ENCODE measurements at regions not wholly inside any gene's neighbourhood (a gene's known extent, or its start where the extent isn't known, plus 50 kb on each side); places are given as distances from the start of the nearest gene placed in this dataset.

DNA sequence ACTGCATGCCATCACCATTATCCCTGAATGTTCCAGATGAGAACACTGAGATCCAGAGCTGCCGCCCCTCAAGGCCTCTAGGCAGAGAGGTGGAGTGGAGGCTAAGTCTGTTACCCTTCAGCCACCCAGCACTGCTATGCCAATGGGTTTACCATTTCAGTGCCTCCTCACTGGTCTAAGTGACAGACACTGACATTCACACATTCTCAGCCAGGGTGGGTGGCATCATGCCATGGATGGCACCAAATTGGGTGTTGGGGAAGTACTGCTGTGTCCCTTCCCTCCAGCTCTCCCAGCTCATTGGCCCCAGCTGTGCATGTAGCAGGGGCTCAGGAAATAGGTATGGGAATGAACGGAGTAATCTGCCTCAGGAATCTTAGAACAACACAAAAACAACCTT lies 96.8 kb upstream of the PLET1 start:
- DNase-seq, result no peak

DNA sequence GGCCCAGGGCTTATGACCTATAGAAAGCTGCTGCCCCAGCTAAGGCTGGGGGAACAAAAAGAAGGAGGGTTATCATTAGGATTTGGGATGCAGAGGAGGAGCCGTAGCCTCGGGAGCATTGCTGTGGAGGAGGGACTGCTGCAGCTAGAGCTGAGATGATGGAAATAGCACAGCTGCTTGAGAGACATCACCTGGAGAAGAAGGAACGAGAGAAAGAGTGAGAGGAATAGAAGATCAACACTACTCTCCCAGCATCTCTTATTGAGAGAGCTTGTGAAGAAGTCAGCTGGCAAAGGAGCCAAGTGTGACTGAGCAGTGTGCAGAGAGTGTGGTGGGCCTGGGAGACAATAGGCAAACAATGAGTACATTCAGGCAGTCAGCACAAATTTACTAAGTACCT lies 100.7 kb upstream of the PLET1 start:
- DNase-seq, result no peak

DNA sequence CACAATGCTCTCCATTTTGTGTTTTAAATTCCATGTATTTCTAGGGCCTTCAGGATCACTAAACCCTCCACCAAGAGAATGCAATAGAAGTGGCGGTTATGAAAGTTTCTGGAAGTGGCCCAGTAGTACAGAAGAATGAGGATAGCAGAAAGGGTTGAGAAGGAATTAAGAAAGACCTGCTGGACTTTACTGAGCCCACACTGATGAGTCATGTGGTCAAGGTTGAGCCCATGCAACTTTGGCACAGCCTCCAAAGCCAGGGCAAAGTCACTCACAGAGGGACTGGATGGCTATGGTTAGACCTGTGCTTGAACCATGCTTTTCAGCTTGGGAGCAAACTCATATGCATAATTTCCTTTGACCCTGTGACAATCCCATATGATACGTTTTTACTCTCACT lies 102.9 kb upstream of the PLET1 start:
- DNase-seq, result no peak

DNA sequence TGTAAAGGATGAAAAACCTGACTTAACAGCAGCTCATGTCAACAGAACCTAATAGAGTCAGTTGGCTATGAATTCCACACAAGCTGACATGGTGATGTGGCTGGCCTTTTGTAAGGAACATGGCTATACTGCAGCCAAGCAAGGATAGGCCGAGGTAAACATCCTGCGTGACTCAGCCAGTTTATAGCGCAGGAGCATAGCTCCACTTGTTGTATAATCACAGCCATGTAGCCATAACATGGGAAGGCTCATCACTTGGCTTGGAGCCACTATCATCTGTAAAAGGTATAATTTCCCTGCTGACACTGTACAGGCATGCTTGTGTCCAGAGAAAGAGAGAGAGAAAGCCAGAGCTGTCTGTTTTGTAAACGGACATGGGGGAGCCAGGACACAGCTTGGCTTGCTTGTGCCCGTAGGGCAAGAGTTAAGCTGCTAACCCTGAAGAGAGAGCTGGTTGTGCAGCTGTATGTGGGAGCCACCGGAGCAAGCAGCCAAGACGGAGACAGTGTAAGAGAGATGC lies 104.4 kb upstream of the PLET1 start:
- DNase-seq, result no peak

DNA sequence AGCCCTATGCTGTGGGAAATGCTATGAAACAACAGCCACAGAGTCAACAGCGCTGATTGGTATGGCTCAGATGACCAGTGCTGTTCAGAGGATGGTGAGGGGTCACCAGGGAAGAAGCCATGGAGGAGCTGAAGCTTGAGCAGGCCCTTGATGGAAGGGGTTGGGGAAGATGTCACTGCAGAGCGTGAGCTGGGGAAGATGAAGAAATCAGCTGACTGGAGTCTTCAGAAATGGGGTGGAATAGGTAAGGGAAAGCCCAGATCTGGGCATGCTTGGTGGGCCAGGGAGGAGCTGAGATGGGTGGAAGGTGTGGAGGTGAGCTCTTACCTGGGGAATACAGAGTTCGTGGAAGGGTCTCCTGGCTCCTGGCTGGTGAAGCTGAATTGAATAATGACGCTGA lies 105.4 kb upstream of the PLET1 start:
- no peak for DNase-seq

DNA sequence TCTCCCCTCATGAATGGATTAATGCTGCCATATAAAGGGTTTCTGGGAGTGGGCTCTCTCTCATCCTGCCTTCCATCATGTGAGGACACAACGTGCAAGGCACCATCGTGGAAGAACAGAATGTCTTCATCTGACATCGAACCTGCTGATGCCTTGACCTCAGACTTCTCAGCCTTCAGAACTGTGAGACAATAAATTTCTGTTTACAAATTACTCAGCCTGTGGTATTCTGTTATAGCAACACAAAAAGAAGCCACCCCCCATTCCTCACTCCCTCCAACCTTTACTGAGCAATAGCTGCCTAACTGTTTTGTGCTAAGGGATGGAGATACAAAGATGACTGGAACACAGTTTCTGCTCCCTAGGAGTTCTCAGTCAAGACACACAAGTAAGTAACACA lies 106.1 kb upstream of the PLET1 start:
- no peak for DNase-seq

DNA sequence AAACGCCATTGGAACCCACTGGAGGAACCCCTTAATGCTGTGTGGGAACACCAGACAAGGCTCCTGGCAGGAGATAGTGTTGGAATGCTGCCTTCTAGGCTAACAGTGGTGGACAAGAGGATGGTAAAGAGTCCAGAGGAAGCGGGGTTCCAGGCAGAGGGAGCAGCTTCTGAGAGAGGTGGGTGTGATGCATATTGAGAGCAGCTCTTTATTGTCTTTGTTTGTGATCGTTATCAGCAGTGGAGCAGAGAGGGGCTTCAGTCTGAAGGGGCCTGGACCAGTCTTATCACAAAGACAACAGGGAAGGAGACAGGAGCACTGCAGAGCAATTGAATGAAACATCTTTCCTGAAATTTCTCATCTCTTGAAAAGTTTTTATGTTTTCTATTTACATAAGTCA lies 106.8 kb upstream of the PLET1 start:
- no peak for DNase-seq

DNA sequence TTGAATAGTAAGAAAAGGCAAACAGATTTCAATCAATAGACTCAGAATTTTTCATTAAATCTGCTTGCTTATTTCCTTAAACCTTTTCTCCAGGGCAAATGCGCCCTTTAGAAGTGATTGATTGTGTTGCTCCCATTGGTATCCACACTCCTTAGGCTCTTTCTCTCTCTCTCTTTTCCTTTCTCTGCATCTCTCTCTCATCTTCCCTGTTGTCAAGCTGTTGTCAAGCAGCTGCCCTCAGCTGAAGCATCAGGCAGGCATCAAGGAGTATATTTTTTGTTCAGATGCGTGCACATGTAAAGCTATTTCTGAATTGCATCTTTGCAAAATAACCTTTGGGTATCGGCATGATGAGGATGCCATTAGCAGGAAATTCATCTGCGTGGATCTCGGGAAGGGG lies 107.2 kb upstream of the PLET1 start:
- no peak for DNase-seq

DNA sequence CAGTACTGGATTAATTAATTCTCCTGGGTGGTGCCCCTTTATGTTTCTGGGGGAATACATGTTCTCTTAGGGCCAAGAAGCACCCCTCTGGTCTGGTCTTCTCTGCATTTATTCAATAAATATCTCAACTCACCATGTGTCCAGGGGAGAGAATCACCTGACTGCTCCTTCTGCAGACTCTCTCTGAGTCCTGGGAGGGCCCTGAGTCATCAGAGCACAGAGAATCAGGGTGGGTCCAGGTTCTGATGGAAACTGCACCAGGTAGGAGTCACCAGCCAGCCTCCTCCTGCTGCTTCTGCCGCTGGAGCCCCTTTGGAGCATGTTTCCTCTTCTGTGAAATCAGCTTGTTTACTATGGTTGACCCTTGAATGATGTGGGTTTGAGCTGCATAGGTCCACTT lies 107.7 kb upstream of the PLET1 start:
- no peak for DNase-seq

DNA sequence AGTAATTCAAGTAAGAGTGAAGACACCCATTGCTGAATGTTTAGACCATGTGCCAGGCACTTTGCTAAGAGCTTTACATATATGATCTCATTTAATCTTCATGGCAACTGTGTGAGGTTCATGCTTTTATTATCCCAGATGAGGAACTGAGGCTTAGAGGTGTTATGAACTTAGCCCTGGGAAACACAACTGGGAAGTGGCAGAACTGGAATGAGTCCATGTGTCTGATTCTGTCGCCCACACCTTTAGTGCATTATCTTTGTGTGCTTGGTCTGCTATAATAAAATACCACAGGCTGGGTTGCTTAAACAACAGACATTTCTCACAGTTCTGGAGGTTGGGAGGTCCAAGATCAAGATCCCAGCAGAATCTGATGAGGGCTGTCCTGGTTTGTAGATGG lies 108.7 kb upstream of the PLET1 start:
- DNase-seq, result no peak

DNA sequence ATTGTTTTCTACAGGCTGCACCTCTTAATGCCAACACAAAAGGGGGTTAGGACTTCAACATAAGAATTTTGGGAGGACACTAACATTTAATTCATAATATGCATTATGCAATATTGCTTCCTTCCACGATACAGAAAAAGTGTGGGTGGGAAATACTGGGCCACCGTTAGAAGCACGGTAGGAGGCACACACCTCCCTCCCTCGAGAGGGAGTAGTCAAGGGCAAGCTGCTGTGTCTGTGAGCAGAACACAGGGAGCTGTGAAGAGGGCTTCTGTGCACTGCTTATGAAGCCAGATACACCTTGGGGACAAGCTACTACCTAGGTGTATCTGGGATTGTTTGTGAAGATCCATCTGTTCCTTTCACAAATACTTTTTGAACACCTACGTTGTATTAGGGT lies 109.3 kb upstream of the PLET1 start:
- no peak for DNase-seq

DNA sequence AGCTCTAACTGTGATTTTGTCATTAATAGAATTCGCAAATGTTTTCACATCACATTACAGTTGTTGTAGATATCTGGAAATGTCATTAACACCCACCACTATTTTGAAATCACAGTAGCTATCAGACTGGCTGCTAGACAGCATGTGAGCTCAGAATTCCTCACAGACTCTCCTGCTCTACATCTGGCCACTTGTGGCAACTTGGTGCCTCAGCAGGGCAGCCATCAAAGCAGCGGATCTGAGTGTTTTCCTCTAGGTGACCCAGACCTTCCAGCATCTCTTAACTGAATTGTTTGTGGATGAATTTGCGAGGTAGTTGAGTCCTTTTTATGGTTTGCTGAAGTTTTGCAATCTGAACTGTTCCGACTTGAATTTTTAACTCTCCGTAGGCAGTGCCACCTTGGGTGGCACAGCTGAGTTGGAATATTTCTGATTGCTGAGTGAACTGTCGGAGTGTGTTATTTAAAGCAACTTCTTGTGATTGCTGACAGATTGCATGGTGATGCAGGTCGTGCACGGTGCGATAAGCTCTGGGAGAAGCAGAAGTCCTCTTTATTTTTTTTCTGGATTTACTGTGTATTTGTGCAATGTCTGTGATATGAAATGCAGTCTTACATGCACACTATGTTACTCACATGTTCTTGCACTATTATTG lies 114.0 kb upstream of the PLET1 start:
- DNase-seq, result no peak

DNA sequence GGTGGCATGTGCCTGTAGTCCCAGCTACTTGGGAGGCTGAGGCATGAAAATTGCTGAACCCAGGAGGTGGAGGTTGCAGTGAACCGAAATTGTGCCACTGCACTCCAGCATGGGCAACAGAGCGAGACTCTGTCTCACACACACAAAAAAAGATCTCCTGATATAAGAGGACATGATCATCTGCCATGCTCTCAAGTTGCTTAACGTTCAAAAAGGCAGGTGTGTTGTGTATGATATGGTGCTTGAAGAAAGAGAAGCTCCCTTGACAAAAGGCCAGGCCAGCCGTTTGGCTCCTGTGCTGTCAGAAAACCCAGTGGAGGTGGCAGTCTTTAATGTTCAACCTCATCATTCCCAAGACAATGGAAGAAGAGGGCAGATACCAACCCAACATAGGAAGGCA lies 117.3 kb upstream of the PLET1 start:
- no peak for DNase-seq

DNA sequence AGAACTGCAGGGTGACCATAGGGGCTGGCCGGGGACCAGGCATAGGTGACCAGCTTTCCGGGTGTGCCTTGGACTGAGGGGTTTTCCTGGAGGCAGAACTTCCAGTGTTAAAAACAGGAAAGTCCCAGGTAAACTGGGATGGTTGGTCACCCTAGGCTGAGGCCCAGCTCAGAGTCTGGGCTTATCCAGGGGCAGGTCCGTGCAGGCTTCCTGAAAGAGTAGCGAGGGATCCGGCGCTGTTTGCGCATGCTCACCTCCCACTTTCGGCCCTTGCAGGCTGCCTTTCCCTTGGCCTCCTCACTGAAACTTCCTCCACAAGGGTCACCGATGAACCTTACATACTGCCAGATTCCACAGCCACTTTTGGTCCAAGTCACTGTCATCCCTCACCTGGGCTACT lies 119.8 kb upstream of the PLET1 start:
- DNase-seq, result no peak

DNA sequence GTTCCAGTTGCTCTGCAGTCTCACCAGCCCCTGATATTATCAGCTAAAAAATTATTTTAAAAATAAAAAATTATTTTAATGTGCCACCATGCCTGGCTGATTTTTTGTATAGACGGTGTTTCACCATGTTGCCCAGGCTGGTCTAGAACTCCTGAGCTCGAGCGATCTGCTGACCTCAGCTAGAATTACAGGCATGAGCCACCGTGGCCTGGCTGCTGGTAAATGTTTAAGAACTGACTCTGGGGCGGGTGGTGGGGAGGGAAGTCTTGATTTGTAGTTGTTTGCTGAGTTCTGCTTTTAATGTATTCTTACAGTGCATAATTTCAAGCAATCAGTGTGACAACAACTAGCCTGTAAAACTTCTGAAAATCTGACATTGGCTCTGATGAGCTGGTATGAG lies 120.9 kb upstream of the PLET1 start:
- DNase-seq, result no peak

DNA sequence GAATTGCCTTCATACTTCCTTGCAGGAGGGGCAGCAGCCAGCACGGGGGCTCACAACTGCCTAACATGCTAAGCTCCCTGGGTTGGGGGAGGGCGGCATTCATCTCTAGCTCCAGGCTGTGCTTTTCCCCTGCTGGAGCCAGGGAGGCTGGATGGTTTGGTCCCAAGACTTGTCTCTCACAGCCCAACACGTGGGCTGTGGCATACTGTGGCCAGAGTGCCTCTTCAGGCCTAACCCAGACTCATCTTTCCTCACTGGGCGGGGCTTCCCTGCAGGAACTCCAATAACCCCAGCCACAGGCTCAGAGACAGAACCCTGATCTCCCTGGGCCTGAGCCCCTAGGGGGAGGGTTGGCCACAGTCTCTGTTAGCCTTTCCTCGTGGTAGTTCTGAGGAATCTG lies 121.9 kb upstream of the PLET1 start:
- DNase-seq, result no peak

DNA sequence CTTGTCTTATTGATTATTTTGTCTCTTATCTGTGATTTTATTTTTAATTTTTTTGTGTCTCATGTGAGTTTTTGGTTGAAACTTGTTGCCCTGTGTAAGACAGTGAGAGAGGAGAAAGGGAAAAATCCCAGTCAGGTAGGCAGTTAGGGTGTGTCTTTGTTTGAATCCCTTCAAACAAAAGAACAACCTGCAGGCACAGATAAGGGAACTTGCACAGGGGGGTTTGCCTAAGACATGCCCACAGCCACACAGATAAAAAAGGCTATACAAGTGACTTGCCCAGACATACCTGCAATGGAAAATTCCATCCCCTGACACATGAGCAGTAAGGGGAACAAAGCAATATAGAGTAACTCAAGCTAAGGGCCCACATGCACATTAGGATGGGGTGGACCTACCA lies 127.8 kb upstream of the PLET1 start:
- DNase-seq, result no peak

DNA sequence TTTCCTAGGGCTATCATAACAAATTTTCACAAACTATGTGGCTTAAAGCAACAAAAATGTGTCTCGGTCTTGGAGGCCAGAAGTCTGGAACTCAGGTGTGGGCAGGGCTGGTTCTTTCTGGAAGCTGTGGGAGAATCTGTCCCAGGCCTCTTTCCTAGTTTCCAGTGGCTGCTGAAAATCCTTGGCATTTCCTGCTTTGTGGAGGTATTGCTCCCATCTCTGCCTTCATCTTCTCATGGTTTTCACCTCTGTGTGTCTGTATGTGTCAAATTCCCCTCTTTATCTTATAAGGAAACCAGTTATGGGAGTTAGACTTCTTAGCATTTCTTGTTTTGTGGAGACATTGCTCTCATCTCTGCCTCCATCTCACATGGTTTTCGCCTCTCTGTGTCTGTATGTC lies 130.4 kb upstream of the PLET1 start:
- no peak for DNase-seq

DNA sequence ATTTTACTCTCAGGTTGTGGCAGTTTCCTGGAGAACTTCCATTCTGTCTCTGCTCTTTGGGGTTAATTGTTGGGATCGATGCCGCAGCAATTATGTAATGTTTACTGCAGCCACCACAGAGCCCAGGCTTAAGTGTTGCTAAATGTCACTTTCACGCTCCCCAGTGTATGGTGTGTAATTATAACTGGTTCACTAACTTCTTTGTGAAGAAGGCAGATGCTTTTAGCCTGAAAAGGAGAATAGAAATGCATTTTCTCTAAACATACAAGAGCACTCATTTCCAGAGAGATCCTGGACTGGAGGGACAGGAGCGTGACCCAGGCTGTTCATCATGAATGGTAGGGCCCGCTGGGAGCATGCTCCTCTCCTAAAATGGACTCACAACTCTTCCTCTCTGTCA lies 132.2 kb upstream of the PLET1 start:
- no peak for DNase-seq

DNA sequence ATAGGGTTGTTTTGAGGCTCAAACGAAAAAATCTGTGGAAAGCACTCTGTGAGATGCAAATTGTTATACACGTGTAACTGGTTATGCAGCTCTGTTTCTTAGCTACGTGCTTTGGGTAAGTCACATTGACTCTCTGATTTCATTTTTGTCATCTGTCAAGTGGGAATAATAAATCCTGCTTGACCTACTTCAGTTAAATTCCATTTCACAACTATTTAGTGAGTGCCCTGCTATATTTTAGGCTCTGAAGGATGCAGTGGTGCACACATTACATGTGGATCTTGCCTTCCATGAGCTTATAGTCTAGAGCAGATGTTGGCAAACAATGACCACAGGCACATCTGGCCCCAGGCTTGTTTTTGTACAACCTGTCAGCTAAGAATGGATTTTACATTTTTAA lies 133.6 kb upstream of the PLET1 start:
- DNase-seq, result no peak

DNA sequence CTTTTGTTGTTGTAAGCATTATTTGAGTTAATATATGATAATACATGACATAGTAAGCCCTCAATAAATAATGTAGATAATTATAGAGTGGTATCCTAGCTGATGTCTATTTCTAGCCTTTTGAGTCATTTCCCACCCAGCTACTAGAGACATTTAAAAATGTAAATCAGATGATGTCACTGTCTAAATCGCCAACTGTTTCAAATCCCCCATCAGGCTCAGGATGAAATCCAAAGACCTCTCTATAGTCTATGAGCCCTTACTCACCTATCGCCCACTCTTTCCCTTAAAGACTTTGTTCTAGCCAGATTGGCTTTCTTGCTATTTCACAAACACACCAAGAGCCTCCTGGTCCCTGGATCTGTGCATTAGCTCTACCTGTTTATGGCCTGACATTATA lies 135.4 kb upstream of the PLET1 start:
- DNase-seq, result no peak

DNA sequence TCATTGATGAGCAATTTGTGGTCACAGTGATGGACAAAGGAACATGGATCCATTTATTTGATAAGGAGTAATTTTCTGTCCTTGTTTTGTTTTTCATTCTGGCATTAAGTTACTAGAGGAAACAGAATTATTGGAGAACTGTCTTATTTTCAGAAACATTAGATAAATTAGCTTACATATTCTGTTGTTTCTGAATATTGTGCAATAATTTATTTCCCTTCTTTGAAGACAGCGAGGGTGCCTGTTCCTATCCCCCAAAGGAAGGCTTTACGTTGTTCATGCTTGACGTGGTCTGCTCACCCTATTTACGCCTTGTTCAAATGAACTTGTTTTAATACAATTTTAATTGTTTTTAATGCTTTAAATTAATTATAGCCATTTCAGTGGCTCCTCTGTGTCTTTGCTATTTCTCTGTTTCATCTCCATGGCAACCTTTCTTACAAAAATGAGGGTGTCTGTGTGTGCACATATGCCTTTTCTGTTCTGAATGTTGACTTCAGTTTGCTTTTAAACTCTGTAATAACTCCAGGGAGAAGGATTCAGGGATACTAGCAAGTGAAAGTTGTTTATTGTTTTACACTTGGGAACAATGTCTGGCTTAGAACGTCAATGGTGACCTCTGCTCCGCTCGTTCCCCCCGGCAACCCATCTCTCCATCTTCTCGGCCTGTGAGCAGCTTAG lies 138.3 kb upstream of the PLET1 start:
- no peak for DNase-seq

DNA sequence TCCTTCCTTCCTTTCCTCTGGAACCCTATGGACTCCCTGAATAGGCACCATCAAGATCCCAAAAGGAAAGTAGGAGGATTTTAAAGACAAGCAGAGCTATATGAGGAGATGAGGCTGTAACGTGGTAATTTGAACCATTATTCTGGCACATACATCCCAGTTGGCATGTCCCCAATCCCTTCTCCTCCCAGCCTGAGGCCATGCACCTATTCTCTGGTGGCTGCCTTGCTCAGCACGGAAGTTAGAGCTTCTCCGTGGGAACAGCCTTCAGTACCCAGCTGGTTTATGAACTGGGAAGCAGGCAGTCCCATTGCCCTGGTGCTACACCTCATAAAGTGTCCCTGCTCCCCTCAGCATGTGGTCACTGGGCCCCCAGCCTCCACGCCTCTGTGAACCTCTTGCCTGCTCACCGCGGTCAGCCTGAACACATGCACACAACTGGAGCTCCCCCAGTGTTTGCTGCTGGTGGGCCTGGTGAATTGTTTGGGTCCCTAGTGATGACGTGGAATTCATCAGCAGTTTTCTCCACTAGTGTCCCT lies 139.9 kb upstream of the PLET1 start:
- DNase-seq, result peak in 1 of 2 experiments; percentile 6

DNA sequence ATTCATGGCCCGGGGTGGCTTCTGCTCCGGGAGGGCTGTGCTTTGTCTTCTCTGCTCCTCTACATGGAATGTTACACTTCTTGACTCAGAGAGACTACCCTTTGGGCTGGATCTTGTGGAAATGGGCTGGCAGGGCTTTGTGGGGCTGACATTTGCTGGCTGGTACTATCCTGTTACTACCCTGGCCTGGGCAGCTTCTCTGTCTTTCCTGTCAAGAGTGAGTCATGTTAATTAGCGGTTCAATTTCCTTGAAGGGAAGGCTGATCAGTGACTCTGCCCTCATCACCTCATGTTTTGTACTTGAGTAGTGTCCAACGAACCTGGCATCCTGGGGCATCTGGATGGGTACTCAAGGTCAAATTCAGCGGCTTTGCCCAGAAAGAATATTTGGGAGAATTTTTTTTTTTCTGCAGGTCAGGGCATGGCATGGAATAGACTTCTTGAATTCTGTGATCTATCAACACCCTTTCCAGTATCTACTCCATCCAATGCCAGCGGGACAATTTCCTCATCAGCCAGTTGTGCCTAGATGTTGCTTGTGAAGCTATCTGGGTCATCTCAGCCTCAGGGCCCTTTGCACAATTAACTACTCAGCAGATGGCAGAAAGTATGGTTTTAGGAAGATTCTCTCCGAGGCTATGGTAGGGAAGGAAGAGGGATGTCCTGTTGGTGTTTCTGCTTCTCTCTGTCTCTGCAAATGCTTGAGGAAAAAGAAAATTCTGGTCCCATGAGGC lies 140.5 kb upstream of the PLET1 start:
- DNase-seq, result no peak
